ENCODE measurements at regions not wholly inside any gene's neighbourhood (a gene's known extent, or its start where the extent isn't known, plus 50 kb on each side); places are given as distances from the start of the nearest gene placed in this dataset.

GRCh38 chr1:240033406-240033805 is 58.3 kb upstream of the FMN2 start:
- no peak for TF ChIP-seq CTCF (IDR thresholded peaks at IDR 0.05; ENCODE audit: low read depth, low read length)
- no peak for DNase-seq (ENCODE audit: extremely low read depth, low read depth)

- no peak for TF ChIP-seq CTCF (IDR thresholded peaks at IDR 0.05; ENCODE audit: low read depth, low read length)
- no peak for DNase-seq (ENCODE audit: extremely low read depth, low read depth)
Observed at GRCh38 chr1:240036526-240036925, 55.2 kb upstream of the FMN2 start.

Measured in AG09319 (cell line).